NT2/D1 (cell line): ENCODE measurements at regions not wholly inside any gene's neighbourhood (a gene's known extent, or its start where the extent isn't known, plus 50 kb on each side); places are given as distances from the start of the nearest gene placed in this dataset.

ENCODE experiments used
- SUZ12 ChIP-seq: IDR thresholded peaks from 2 replicates; pipeline ENCODE4 v1.6.1; 2011; ENCODE audit not compliant: insufficient read length, insufficient read depth; ENCODE audit errors: extremely low read depth
- ZNF274 ChIP-seq: IDR thresholded peaks from 2 replicates; pipeline ENCODE4 v1.6.1; 2011; ENCODE audit warnings: mild to moderate bottlenecking, low read depth, low read length

GRCh38 chr16:52301026-52301425 lies 245.9 kb downstream of the TOX3 start:
- no peak for TF ChIP-seq ZNF274
- no peak for TF ChIP-seq SUZ12
